ENCODE measurements at regions not wholly inside any gene's neighbourhood (a gene's known extent, or its start where the extent isn't known, plus 50 kb on each side); places are given as distances from the start of the nearest gene placed in this dataset.

- H3K27ac ChIP-seq = no peak overlapping the region
- TF ChIP-seq ZFX (IDR thresholded peaks at IDR 0.05; ENCODE audit: borderline replicate concordance) (no peak), CTCF (IDR thresholded peaks at IDR 0.05) (no peak)
Measured at GRCh38 chr14:84782902-84783301, 747.0 kb upstream of the FLRT2 start.

- H3K27ac ChIP-seq = no peak overlapping the region
- TF ChIP-seq ZFX (IDR thresholded peaks at IDR 0.05; ENCODE audit: borderline replicate concordance) = no peak
- no peak for TF ChIP-seq CTCF (IDR thresholded peaks at IDR 0.05)
Measured at GRCh38 chr14:84783511-84783910, 746.4 kb upstream of the FLRT2 start.

GRCh38 chr14:84785996-84786395 is 743.9 kb upstream of the FLRT2 start:
- no peak overlapping the region for H3K27ac ChIP-seq
- no peak for TF ChIP-seq CTCF (IDR thresholded peaks at IDR 0.05)
- no peak for TF ChIP-seq ZFX (IDR thresholded peaks at IDR 0.05; ENCODE audit: borderline replicate concordance)

- TF ChIP-seq ZFX (IDR thresholded peaks at IDR 0.05; ENCODE audit: borderline replicate concordance) (no peak), CTCF (IDR thresholded peaks at IDR 0.05) (no peak)
Measured at GRCh38 chr14:84789012-84789411, 740.9 kb upstream of the FLRT2 start.

GRCh38 chr14:84792722-84793410 is 737.1 kb upstream of the FLRT2 start:
- no peak for TF ChIP-seq ZFX (IDR thresholded peaks at IDR 0.05; ENCODE audit: borderline replicate concordance)
- TF ChIP-seq CTCF (IDR thresholded peaks at IDR 0.05) = no peak
- H3K27ac ChIP-seq = no peak overlapping the region

More at GRCh38 chr14:84789012-84789411, 740.9 kb upstream of the FLRT2 start:
- no peak overlapping the region for H3K27ac ChIP-seq

- no peak for TF ChIP-seq ZFX (IDR thresholded peaks at IDR 0.05; ENCODE audit: borderline replicate concordance)
- no peak for TF ChIP-seq CTCF (IDR thresholded peaks at IDR 0.05)
- no peak overlapping the region for H3K27ac ChIP-seq
Measured at GRCh38 chr14:84797326-84797725, 732.6 kb upstream of the FLRT2 start.

- TF ChIP-seq CTCF (IDR thresholded peaks at IDR 0.05) (no peak), ZFX (IDR thresholded peaks at IDR 0.05; ENCODE audit: borderline replicate concordance) (no peak)
- no peak overlapping the region for H3K27ac ChIP-seq
Measured at GRCh38 chr14:84804468-84804867, 725.5 kb upstream of the FLRT2 start.

Measured in 22Rv1 (cell line).